ENCODE measurements at regions not wholly inside any gene's neighbourhood (a gene's known extent, or its start where the extent isn't known, plus 50 kb on each side); places are given as distances from the start of the nearest gene placed in this dataset.
"Not testable (repeated sequence)": the region's sequence is repeated elsewhere in the genome, so short reads cannot be mapped to it uniquely, and the experiment has no call there.

- TF ChIP-seq POLR2AphosphoS5 (IDR thresholded peaks at IDR 0.05) = no peak
- no peak for DNase-seq
- Histone ChIP-seq H3K9me3 (peaks cover 0 to 14% (median 6%) of the 10 kb centered on the region in 4 donors), H3K27ac (peak overlapping the region in 1 of 4 donors; percentile 43), H3K4me3 (no peak overlapping the region), H3K4me1 (no peaks in the 10 kb centered on the region), H3K36me3 (no peaks in the 10 kb centered on the region), H3K27me3 (no peaks in the 10 kb centered on the region)
- intact Hi-C loops (cut with DNase I) = no loop called here
- 84 to 86% methylated on average over 2 of the region's 2 CpGs for WGBS, 2 donors
Measured at GRCh38 chr7:106346167-106346677, 61.4 kb upstream of the NAMPT start.

DNA sequence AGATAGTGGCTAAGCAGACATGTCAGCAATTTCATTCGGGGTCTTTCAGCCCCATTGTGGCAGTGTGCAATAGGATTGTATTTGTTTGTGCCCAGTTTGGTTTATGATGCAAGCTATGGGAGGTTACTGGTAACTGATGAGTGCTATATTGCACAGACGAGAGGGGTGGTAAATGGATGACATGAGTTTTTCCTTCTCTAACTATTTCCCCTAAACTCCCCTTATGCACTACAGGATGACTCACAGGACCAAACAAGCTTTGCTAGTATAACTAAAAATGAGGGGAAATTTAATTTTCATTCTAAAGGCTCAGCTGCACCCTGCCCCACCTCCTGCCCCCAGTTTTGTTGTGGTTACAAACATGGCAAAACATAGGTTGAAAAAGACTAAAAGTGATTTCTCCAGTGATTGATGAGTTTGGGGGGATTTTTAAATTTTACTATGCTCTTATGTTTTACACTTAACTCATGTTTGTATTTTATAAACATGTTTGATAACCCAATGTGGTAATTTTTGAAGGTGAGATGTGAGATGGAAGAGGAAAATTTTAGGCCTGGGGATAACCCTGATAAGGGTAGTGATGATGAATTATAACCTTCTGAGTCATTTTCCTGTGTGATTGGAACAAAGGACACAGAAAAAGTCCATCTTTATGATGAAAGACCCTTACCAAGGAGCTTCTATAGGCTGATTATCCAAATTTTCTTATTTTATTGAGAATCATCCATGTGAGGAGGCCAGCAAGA, 60.8 kb upstream of the NAMPT start:
- Histone ChIP-seq H3K4me3 (no peak overlapping the region), H3K36me3 (no peaks in the 10 kb centered on the region), H3K9me3 (peaks cover 0 to 18% (median 6%) of the 10 kb centered on the region in 4 donors), H3K27me3 (no peaks in the 10 kb centered on the region), H3K27ac (peak overlapping the region in 1 of 4 donors; percentile 43), H3K4me1 (no peaks in the 10 kb centered on the region)
- 79 to 84% methylated on average over 2 of the region's 2 CpGs for whole genome bisulfite sequencing, 2 donors
- intact Hi-C loops (cut with DNase I) = no loop called here
- peak in 1 of 4 donors; percentile 9 for TF ChIP-seq POLR2AphosphoS5 (IDR thresholded peaks at IDR 0.05)
- no peak for TF ChIP-seq EP300 (IDR thresholded peaks at IDR 0.05)
- DNase-seq = no peak

GRCh38 chr7:106344861-106345260, 60.1 kb upstream of the NAMPT start:
- DNase-seq = no peak
- Histone ChIP-seq H3K36me3 (no peaks in the 10 kb centered on the region), H3K27ac (peak overlapping the region in 1 of 4 donors; percentile 21), H3K4me3 (no peak overlapping the region), H3K9me3 (peaks cover 0 to 20% (median 5%) of the 10 kb centered on the region in 4 donors), H3K4me1 (no peaks in the 10 kb centered on the region), H3K27me3 (no peaks in the 10 kb centered on the region)
- TF ChIP-seq CTCF (IDR thresholded peaks at IDR 0.05) = no peak
- peak in 1 of 4 donors; percentile 62 for TF ChIP-seq POLR2AphosphoS5 (IDR thresholded peaks at IDR 0.05)
- TF ChIP-seq POLR2A (IDR thresholded peaks at IDR 0.05) = no peak
- peak in 3 of 4 donors; percentile 8 to 80 (median 58) for TF ChIP-seq EP300 (IDR thresholded peaks at IDR 0.05)
- WGBS, 2 donors = 91 to 94% methylated on average over 4 of the region's 4 CpGs
- intact Hi-C loops (cut with DNase I) = no loop called here

DNA sequence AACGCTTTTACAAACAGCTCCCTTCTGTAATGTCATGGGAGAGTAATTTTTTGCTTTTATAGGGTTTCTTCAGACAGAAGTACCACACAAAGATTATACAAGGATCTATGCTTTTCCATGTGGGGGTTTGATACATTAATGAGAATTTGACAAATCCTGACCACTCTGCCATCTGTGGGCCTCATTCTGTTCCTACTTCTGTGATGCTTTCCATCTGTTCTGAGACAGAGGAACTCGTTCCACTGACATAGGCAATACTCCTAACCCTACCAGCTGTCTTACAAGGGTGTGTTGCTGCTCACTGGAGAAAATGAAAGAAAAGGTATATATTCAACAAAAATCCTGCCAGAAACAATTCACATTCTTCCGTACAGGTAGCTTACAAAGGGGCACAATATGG, 59.4 kb upstream of the NAMPT start:
- TF ChIP-seq POLR2A (IDR thresholded peaks at IDR 0.05) (no peak), POLR2AphosphoS5 (IDR thresholded peaks at IDR 0.05) (no peak), CTCF (IDR thresholded peaks at IDR 0.05) (no peak), EP300 (IDR thresholded peaks at IDR 0.05) (no peak)
- Histone ChIP-seq H3K36me3 (no peaks in the 10 kb centered on the region), H3K9me3 (peaks cover 0 to 15% (median 3%) of the 10 kb centered on the region in 4 donors), H3K4me3 (no peak overlapping the region), H3K4me1 (no peaks in the 10 kb centered on the region), H3K27ac (peak overlapping the region in 1 of 4 donors; percentile 21), H3K27me3 (no peaks in the 10 kb centered on the region)
- intact Hi-C loops (cut with DNase I) = no loop called here
- 83 to 90% methylated on average over 3 of the region's 3 CpGs for WGBS, 2 donors
- no peak for DNase-seq

- H3K4me1 ChIP-seq; H3K27ac ChIP-seq; H3K27me3 ChIP-seq; H3K36me3 ChIP-seq; intact Hi-C loops (cut with DNase I); H3K4me3 ChIP-seq; DNase-seq: not testable (repeated sequence)
- 82 to 89% methylated on average over 3 of the region's 3 CpGs for WGBS, 2 donors
- H3K9me3 ChIP-seq = peaks cover 0 to 15% (median 3%) of the 10 kb centered on the region in 4 donors
Measured at GRCh38 chr7:106342049-106342448, 57.3 kb upstream of the NAMPT start.

DNA sequence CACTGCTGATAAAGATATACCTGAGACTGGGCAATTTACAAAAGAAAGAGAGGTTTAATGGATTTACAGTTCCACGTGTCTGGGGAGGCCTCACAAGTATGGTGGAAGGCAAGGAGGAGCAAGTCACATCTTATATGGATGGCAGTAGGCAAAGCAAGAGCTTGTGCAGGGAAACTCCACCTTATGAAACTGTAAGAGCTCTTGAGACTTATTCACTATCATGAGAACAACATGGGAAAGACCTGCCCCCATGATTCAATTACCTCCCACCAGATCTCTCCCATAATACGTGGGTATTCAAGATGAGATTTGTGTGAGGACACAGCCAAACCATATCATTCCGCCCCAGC, 55.4 kb upstream of the NAMPT start:
- WGBS, 2 donors = 82 to 84% methylated on average over 3 of the region's 3 CpGs
- H3K4me1 ChIP-seq; H3K36me3 ChIP-seq; H3K4me3 ChIP-seq; DNase-seq; H3K27ac ChIP-seq; intact Hi-C loops (cut with DNase I); H3K27me3 ChIP-seq: not testable (repeated sequence)
- peaks cover 0 to 15% (median 3%) of the 10 kb centered on the region in 4 donors for H3K9me3 ChIP-seq

Data from sigmoid colon (tissue), 6 donors.